ENCODE measurements at regions not wholly inside any gene's neighbourhood (a gene's known extent, or its start where the extent isn't known, plus 50 kb on each side); places are given as distances from the start of the nearest gene placed in this dataset.
"Not testable (repeated sequence)": the region's sequence is repeated elsewhere in the genome, so short reads cannot be mapped to it uniquely, and the experiment has no call there.

- in situ Hi-C loops (cut with HindIII; ENCODE audit: low sequenced_read_pairs): no loop called here
- DNase-seq (ENCODE audit: low read depth, low spot score): peak; percentile 31
- H3K4me3 ChIP-seq (ENCODE audit: low read depth, low read length): no peak overlapping the region
- TF ChIP-seq CTCF (IDR thresholded peaks at IDR 0.05; ENCODE audit: low read depth, low read length): no peak
Measured at GRCh38 chr18:67385455-67385854, 131.1 kb downstream of the DSEL start.

GRCh38 chr18:67384057-67384456 is 132.5 kb downstream of the DSEL start:
- in situ Hi-C loops (cut with HindIII; ENCODE audit: low sequenced_read_pairs); H3K4me3 ChIP-seq (ENCODE audit: low read depth, low read length); DNase-seq (ENCODE audit: low read depth, low spot score): not testable (repeated sequence)

GRCh38 chr18:67381608-67382150 is 134.8 kb downstream of the DSEL start:
- H3K4me3 ChIP-seq (ENCODE audit: low read depth, low read length): no peak overlapping the region
- in situ Hi-C loops (cut with HindIII; ENCODE audit: low sequenced_read_pairs): no loop called here
- DNase-seq (ENCODE audit: low read depth, low spot score): no peak
- no peak for TF ChIP-seq CTCF (IDR thresholded peaks at IDR 0.05; ENCODE audit: low read depth, low read length)

GRCh38 chr18:67380867-67381266 is 135.7 kb downstream of the DSEL start:
- in situ Hi-C loops (cut with HindIII; ENCODE audit: low sequenced_read_pairs): no loop called here
- H3K4me3 ChIP-seq (ENCODE audit: low read depth, low read length): no peak overlapping the region
- DNase-seq (ENCODE audit: low read depth, low spot score): no peak
- TF ChIP-seq CTCF (IDR thresholded peaks at IDR 0.05; ENCODE audit: low read depth, low read length): no peak

- DNase-seq (ENCODE audit: low read depth, low spot score): no peak
- TF ChIP-seq CTCF (IDR thresholded peaks at IDR 0.05; ENCODE audit: low read depth, low read length): no peak
- H3K4me3 ChIP-seq (ENCODE audit: low read depth, low read length): no peak overlapping the region
- in situ Hi-C loops (cut with HindIII; ENCODE audit: low sequenced_read_pairs): no loop called here
Measured at GRCh38 chr18:67379981-67380380, 136.5 kb downstream of the DSEL start.

- no peak overlapping the region for H3K4me3 ChIP-seq (ENCODE audit: low read depth, low read length)
- DNase-seq (ENCODE audit: low read depth, low spot score): no peak
- no peak for TF ChIP-seq CTCF (IDR thresholded peaks at IDR 0.05; ENCODE audit: low read depth, low read length)
- in situ Hi-C loops (cut with HindIII; ENCODE audit: low sequenced_read_pairs): no loop called here
Measured at GRCh38 chr18:67376372-67376771, 140.1 kb downstream of the DSEL start.

GRCh38 chr18:67373636-67374035 is 142.9 kb downstream of the DSEL start:
- no peak for DNase-seq (ENCODE audit: low read depth, low spot score)
- H3K4me3 ChIP-seq (ENCODE audit: low read depth, low read length): no peak overlapping the region
- no peak for TF ChIP-seq CTCF (IDR thresholded peaks at IDR 0.05; ENCODE audit: low read depth, low read length)
- in situ Hi-C loops (cut with HindIII; ENCODE audit: low sequenced_read_pairs): no loop called here
